ENCODE measurements at regions not wholly inside any gene's neighbourhood (a gene's known extent, or its start where the extent isn't known, plus 50 kb on each side); places are given as distances from the start of the nearest gene placed in this dataset.
A peak's percentile ranks its signal among the peaks of the same experiment; 100 is the strongest.
"Not testable (repeated sequence)": the region's sequence is repeated elsewhere in the genome, so short reads cannot be mapped to it uniquely, and the experiment has no call there.

GRCh38 chr6:126805861-126806260 is 312.6 kb upstream of the RSPO3 start:
- no peak for DNase-seq (ENCODE audit: low read depth, low spot score)

GRCh38 chr6:126807876-126808275 is 310.6 kb upstream of the RSPO3 start:
- DNase-seq (ENCODE audit: low read depth, low spot score), result no peak

- DNase-seq (ENCODE audit: low read depth, low spot score), result no peak
Observed at GRCh38 chr6:126811321-126811720, 307.1 kb upstream of the RSPO3 start.

GRCh38 chr6:126812010-126812409 is 306.5 kb upstream of the RSPO3 start:
- DNase-seq (ENCODE audit: low read depth, low spot score), result no peak

GRCh38 chr6:126812651-126813050 is 305.8 kb upstream of the RSPO3 start:
- no peak for DNase-seq (ENCODE audit: low read depth, low spot score)

- DNase-seq (ENCODE audit: low read depth, low spot score), result no peak
Observed at GRCh38 chr6:126820634-126821033, 297.8 kb upstream of the RSPO3 start.

- DNase-seq (ENCODE audit: low read depth, low spot score), result no peak
Observed at GRCh38 chr6:126821706-126822105, 296.8 kb upstream of the RSPO3 start.

- DNase-seq (ENCODE audit: low read depth, low spot score), result no peak
Observed at GRCh38 chr6:126824226-126824625, 294.2 kb upstream of the RSPO3 start.

GRCh38 chr6:126824815-126825214 is 293.7 kb upstream of the RSPO3 start:
- no peak for DNase-seq (ENCODE audit: low read depth, low spot score)

GRCh38 chr6:126826166-126826714 is 292.2 kb upstream of the RSPO3 start:
- no peak for DNase-seq (ENCODE audit: low read depth, low spot score)

- DNase-seq (ENCODE audit: low read depth, low spot score), result no peak
Observed at GRCh38 chr6:126831461-126831860, 287.0 kb upstream of the RSPO3 start.

GRCh38 chr6:126842769-126843168 is 275.7 kb upstream of the RSPO3 start:
- no peak for DNase-seq (ENCODE audit: low read depth, low spot score)

GRCh38 chr6:126848119-126848518 is 270.4 kb upstream of the RSPO3 start:
- DNase-seq (ENCODE audit: low read depth, low spot score), result no peak

GRCh38 chr6:126867641-126868040 is 250.8 kb upstream of the RSPO3 start:
- no peak for DNase-seq (ENCODE audit: low read depth, low spot score)

GRCh38 chr6:126873351-126873750 is 245.1 kb upstream of the RSPO3 start:
- peak; percentile 46 for DNase-seq (ENCODE audit: low read depth, low spot score)

GRCh38 chr6:126873791-126874190 is 244.7 kb upstream of the RSPO3 start:
- no peak for DNase-seq (ENCODE audit: low read depth, low spot score)

- no peak for DNase-seq (ENCODE audit: low read depth, low spot score)
Observed at GRCh38 chr6:126876446-126876845, 242.0 kb upstream of the RSPO3 start.

- no peak for DNase-seq (ENCODE audit: low read depth, low spot score)
Observed at GRCh38 chr6:126880964-126881363, 237.5 kb upstream of the RSPO3 start.

- DNase-seq (ENCODE audit: low read depth, low spot score), result no peak
Observed at GRCh38 chr6:126886106-126886505, 232.4 kb upstream of the RSPO3 start.

GRCh38 chr6:126888727-126889725 is 229.4 kb upstream of the RSPO3 start:
- no peak for DNase-seq (ENCODE audit: low read depth, low spot score)

- no peak for DNase-seq (ENCODE audit: low read depth, low spot score)
Observed at GRCh38 chr6:126890055-126890454, 228.4 kb upstream of the RSPO3 start.

- no peak for DNase-seq (ENCODE audit: low read depth, low spot score)
Observed at GRCh38 chr6:126891158-126891557, 227.3 kb upstream of the RSPO3 start.

- not testable (repeated sequence) for DNase-seq (ENCODE audit: low read depth, low spot score)
Observed at GRCh38 chr6:126892869-126893268, 225.6 kb upstream of the RSPO3 start.
